ENCODE measurements at regions not wholly inside any gene's neighbourhood (a gene's known extent, or its start where the extent isn't known, plus 50 kb on each side); places are given as distances from the start of the nearest gene placed in this dataset.

DNA sequence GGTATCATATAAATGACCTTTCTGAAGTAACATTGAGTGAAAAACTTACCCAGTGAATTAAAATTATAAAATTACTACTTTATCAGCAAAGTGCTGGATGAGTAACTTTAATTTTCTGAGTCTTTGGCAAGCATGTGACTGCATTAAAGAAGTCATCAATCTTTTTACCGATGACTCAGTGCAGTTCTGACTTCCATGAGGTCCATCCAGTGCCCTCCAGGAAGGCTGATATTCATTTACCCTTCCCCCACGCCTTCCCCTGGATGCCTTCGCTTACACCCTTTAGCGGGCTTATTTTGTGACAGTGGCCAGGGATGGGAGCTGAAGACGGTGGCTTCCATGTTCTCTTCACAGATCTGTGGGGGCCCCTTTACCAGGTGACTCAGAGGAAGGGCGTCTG is 572.9 kb upstream of the PFKP start:
- DNase-seq = no peak

DNA sequence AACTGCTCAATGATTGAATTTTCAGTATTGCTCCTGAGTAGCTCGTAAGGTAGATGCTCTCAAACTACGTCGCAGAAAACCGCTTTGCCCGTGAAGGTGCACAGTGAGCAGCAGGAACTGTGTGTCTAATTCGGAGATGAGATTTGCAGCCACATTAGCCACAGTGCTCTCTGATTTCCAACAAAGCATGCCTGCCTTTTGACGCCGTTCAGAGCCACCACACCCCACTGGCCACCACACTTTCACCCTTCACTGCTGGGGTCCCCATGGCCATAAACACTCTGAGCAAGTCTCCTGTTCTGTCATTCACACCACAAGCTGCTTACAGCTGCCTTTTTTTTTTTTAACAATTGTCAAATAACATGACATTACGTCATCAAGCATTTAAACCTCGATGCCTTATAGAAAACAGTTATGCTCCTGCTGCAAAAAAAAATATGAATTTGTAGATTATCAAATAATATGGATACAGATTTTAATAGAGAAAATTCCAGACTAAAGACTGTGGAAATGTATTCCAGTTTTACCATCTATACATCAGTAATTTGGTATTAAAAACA is 578.8 kb upstream of the PFKP start:
- DNase-seq = no peak

GRCh38 chr10:2487921-2488320 is 579.4 kb upstream of the PFKP start:
- no peak for DNase-seq

DNA sequence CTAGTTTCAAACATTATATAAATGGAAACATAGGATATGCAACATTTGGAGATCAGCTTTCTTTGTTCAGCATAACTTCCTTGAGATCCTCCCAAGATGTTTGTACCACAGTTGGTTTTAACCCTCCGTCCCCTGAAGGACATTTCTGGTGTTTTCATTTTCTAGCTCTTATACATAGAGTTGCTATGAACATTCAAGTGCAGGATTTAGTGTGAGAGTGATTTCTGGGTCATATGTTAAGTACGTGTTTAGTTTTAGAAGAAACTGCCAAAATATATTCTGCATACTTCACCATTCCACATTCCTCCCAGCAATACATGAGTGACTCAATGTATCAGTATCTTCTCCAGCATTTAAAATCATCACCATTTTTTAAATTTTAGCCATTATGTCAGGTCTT is 588.7 kb upstream of the PFKP start:
- DNase-seq = no peak

DNA sequence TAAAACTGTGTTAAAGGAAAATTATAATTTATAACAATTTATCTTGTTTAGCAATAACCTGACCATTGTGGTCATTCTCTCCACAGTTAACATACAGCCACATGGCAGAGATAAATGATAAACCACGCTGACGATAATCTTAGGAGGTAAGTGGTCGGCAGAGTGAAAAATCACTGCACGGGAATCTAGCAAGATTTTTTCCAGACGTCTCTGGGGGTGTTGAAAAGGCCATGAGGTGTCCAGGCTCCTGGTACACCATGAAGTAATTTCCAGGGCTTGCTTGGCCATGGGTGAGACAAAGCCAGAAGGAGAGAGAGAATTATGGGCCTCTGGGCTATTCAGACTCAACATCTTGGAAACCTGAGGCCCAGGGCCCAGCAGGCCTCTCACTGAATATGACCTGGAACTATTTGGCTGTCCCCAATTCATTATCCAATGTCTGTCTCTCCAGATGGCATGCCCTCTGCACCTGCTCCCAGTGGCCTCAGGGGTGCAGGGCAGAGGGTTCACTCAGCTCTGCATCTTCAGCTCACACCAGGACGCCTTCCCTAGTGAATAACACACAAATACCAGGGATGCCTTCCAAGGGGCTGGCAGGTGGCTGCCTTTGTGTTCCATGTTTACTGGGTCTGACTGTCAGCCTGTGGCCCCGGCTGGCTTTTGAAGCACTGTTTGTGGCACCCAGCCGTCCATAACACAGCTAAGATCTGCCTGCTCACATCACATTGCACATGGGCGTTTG is 590.4 kb upstream of the PFKP start:
- no peak for DNase-seq

- DNase-seq = no peak
Observed at GRCh38 chr10:2476218-2476811, 591.0 kb upstream of the PFKP start.

GRCh38 chr10:2475711-2476217 is 591.6 kb upstream of the PFKP start:
- DNase-seq = no peak

- no peak for DNase-seq
Observed at GRCh38 chr10:2471811-2472210, 595.5 kb upstream of the PFKP start.

- no peak for DNase-seq
Observed at GRCh38 chr10:2469802-2470201, 597.5 kb upstream of the PFKP start.

- no peak for DNase-seq
Observed at GRCh38 chr10:2464483-2464882, 602.9 kb upstream of the PFKP start.

DNA sequence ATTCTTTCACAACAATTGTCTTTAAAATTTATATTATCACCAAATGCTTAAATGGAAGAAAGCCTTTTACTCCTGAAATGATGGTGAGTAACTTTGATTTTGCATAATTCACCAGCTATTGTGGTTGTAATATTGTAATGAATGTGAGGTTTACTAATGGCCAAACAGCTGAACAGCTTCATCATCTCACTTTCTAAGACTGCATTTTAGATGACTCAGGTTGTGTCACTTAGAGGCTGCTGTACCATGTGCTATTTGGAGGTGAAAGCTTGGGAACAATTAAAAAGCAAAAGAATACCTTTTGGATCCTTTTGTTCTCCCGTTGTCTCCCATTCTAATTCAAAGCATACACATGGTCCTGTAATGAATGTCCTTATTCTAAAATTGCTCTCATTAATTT is 604.0 kb upstream of the PFKP start:
- no peak for DNase-seq

DNA sequence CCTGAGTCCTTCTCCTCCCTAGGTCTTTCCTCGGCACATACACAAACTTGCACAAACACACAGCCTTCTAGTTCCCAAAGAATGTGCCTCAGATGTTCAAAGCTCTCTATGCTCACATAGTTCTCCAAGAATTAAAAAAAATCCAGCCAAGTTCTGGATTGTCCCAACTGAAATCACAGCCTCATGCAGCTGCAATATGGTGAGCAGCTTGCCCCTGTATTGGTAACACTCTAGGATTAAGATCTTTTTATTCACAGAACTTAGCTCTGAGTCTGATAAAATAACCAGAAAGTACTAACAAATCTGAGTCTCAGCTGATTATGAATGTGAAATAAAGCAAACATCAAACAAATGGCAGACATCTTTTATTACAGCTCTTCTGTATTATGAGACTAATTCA is 604.8 kb upstream of the PFKP start:
- DNase-seq = no peak

DNA sequence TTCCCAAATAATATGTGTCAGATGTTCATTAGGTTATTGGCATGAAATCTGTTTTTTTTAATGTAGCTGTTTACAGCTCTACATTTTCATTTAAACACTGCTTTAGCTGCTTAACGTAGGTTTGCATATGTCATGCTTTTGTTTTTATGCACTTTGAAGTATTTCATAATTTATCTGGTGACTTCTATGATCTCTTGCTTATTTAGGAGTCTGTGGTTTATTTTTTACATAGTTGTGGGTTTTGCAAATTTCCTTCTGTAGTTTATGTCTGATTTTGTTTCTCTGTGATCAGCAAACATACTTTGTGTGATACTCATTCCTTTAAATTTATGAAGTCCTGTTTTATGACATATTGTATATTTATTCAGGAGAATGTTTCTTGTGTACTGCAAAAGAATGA is 606.5 kb upstream of the PFKP start:
- no peak for DNase-seq

- no peak for DNase-seq
Observed at GRCh38 chr10:2459713-2460112, 607.6 kb upstream of the PFKP start.

DNA sequence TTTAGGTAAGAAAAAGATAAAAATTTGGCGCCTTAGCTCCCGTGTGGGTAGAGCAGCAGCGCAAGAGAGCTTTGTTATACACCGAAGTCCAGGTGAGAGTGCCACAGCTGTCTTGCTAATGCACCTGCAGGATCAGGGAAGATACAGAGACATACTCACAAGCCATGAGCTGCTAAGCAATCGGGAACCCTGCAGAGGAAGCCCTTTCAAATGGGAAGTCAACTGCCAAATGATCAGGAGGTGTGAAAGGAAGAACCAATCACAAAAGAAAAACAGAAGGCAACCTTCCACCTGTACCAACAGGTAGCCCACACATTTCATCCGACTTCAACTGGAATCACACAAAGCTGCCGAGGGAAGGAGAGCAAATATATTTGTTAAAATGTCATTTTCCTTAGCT is 610.5 kb upstream of the PFKP start:
- no peak for DNase-seq

GRCh38 chr10:2445370-2445769 is 622.0 kb upstream of the PFKP start:
- DNase-seq = no peak

DNA sequence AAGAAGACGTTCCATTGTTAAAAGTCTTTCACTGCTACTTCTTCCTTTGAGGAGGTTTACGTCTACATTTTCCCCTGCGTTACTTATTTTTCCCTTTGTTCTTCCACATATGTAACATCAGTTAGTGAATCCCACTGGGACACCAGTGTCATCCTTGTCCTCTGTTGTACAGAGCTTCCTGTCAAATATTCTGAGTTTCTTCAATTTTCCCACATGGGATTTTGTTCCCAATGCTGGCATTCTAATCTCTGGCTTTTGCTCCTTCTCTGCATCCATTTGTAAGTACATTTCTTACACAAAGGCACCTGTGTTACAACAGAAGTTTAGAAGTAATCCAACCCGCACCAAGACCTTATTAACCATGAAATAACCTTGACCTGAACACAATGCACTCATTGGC is 627.4 kb upstream of the PFKP start:
- DNase-seq = no peak

GRCh38 chr10:2439000-2439399 is 628.3 kb upstream of the PFKP start:
- no peak for DNase-seq

- no peak for DNase-seq
Observed at GRCh38 chr10:2438248-2438939, 629.0 kb upstream of the PFKP start.

DNA sequence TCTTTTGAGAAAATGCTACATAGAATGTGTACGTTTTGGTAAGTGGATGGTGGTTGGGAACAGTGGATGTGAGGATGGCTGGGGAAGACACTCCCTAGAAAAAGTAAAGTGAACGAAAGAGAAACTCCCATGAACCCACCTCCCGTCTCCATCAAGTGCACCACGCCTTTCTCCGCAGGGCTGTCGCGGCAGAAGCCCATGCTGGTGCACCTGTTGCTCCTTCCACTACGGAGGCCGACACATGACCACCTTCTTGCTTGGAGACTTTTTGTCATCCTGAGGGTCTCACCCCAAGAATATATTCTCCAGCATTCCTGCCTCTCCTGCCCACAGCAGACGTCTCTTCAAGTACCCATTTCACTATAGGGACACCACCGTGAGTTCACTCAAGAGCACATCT is 630.4 kb upstream of the PFKP start:
- no peak for DNase-seq

DNA sequence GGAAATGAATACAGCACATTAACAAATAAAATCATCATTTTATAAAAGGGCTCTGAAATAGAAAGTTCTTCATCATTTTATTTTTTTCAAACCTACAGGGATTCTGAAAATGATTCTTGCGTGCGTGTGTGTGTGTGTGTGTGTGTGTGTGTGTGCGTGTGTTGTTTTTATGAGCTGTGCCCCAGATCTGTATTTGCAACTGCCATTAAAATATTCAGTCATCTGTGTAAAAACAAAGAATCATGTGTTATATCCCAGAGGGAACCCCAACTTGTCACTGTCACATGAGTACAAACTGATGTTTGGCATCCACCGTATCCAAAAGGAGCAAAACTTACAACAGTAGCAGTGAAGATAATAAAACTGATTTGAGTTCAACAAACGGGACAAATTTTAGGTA is 635.4 kb upstream of the PFKP start:
- DNase-seq = no peak

DNA sequence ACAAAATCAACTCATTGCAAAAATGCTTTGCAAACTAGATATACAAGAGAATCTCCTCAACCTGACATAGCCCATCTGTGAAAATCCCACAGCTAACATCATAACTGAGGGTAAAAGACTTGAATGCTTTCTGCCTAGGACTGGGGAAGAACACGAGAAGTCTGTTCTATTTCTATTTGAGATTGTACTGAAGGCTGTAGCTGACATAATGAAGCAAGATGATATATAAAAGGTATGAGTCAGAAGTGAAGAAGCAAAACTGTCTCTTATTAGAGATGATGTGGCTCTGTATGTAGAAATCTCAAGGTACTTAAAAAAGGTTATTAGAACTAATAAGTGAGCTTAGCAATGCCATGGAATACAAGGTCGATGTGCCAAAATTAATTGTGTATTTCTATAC is 639.9 kb upstream of the PFKP start:
- DNase-seq = no peak

GRCh38 chr10:2425320-2425719 is 642.0 kb upstream of the PFKP start:
- no peak for DNase-seq

GRCh38 chr10:2414562-2414961 is 652.8 kb upstream of the PFKP start:
- no peak for DNase-seq
